ENCODE measurements at regions not wholly inside any gene's neighbourhood (a gene's known extent, or its start where the extent isn't known, plus 50 kb on each side); places are given as distances from the start of the nearest gene placed in this dataset.

DNA sequence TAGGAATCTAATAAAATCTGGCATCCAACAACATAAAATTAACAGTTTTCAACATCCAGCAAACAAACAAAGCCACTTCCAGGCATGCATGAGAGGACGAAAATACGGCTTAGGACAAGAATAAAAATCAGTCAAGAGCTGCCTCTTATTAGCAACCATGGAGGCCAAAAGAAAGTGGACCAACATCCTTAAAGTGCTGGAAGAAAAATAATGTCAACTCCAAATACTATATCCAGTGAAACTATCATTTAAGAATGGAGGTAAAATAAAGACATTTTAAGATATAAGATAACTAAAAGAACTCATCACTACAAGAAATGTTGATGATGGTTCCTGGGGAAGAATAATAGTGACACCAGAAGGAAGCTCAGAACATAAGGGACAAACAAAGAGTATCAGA is 224.0 kb upstream of the IRX4 start:
- TF ChIP-seq CTCF (IDR thresholded peaks at IDR 0.05) (no peak), POLR2A (IDR thresholded peaks at IDR 0.05) (no peak), EP300 (IDR thresholded peaks at IDR 0.05) (no peak)
